ENCODE measurements at regions not wholly inside any gene's neighbourhood (a gene's known extent, or its start where the extent isn't known, plus 50 kb on each side); places are given as distances from the start of the nearest gene placed in this dataset.

- no peaks in the 10 kb centered on the region for H3K9me3 ChIP-seq (ENCODE audit: low read depth, low read length)
- no peak for TF ChIP-seq CTCF (IDR thresholded peaks at IDR 0.05; ENCODE audit: extremely low read depth, low read depth, low read length)
- no peaks in the 10 kb centered on the region for H3K4me1 ChIP-seq (ENCODE audit: insufficient read depth, low read length)
- no peak overlapping the region for H2AFZ ChIP-seq (ENCODE audit: low read length)
- no peaks in the 10 kb centered on the region for H3K79me2 ChIP-seq (ENCODE audit: insufficient read depth, low read length)
- no peak overlapping the region for H3K4me2 ChIP-seq (ENCODE audit: insufficient read depth, low read length)
- no peaks in the 10 kb centered on the region for H3K27me3 ChIP-seq (ENCODE audit: insufficient read depth, low read length)
- no peak overlapping the region for H3K27ac ChIP-seq (ENCODE audit: low read depth, low read length)
- no peak overlapping the region for H3K4me3 ChIP-seq (ENCODE audit: insufficient read depth, low read length)
- no peaks in the 10 kb centered on the region for H3K36me3 ChIP-seq (ENCODE audit: insufficient read depth, low read length)
- no peaks in the 10 kb centered on the region for H4K20me1 ChIP-seq (ENCODE audit: insufficient read depth, low read length)
- DNase-seq (ENCODE audit: insufficient read length, low spot score, missing footprints) = no peak
Observed at GRCh38 chr4:180960743-180961401, 1282.3 kb upstream of the TENM3 start.

- H3K79me2 ChIP-seq (ENCODE audit: insufficient read depth, low read length) = no peaks in the 10 kb centered on the region
- H3K4me3 ChIP-seq (ENCODE audit: insufficient read depth, low read length) = no peak overlapping the region
- no peak overlapping the region for H3K27ac ChIP-seq (ENCODE audit: low read depth, low read length)
- no peak overlapping the region for H3K4me2 ChIP-seq (ENCODE audit: insufficient read depth, low read length)
- H3K36me3 ChIP-seq (ENCODE audit: insufficient read depth, low read length) = no peaks in the 10 kb centered on the region
- DNase-seq (ENCODE audit: insufficient read length, low spot score, missing footprints) = no peak
- no peaks in the 10 kb centered on the region for H4K20me1 ChIP-seq (ENCODE audit: insufficient read depth, low read length)
- no peaks in the 10 kb centered on the region for H3K4me1 ChIP-seq (ENCODE audit: insufficient read depth, low read length)
- no peak for TF ChIP-seq CTCF (IDR thresholded peaks at IDR 0.05; ENCODE audit: extremely low read depth, low read depth, low read length)
- no peak overlapping the region for H2AFZ ChIP-seq (ENCODE audit: low read length)
- H3K27me3 ChIP-seq (ENCODE audit: insufficient read depth, low read length) = no peaks in the 10 kb centered on the region
- H3K9me3 ChIP-seq (ENCODE audit: low read depth, low read length) = no peaks in the 10 kb centered on the region
Observed at GRCh38 chr4:180962268-180962667, 1280.9 kb upstream of the TENM3 start.

- H3K27me3 ChIP-seq (ENCODE audit: insufficient read depth, low read length) = no peaks in the 10 kb centered on the region
- H2AFZ ChIP-seq (ENCODE audit: low read length) = no peak overlapping the region
- H3K4me3 ChIP-seq (ENCODE audit: insufficient read depth, low read length) = no peak overlapping the region
- no peaks in the 10 kb centered on the region for H3K36me3 ChIP-seq (ENCODE audit: insufficient read depth, low read length)
- H3K4me2 ChIP-seq (ENCODE audit: insufficient read depth, low read length) = no peak overlapping the region
- no peaks in the 10 kb centered on the region for H3K4me1 ChIP-seq (ENCODE audit: insufficient read depth, low read length)
- no peak for DNase-seq (ENCODE audit: insufficient read length, low spot score, missing footprints)
- H4K20me1 ChIP-seq (ENCODE audit: insufficient read depth, low read length) = no peaks in the 10 kb centered on the region
- no peaks in the 10 kb centered on the region for H3K9me3 ChIP-seq (ENCODE audit: low read depth, low read length)
- TF ChIP-seq CTCF (IDR thresholded peaks at IDR 0.05; ENCODE audit: extremely low read depth, low read depth, low read length) = no peak
- no peaks in the 10 kb centered on the region for H3K79me2 ChIP-seq (ENCODE audit: insufficient read depth, low read length)
- H3K27ac ChIP-seq (ENCODE audit: low read depth, low read length) = no peak overlapping the region
Observed at GRCh38 chr4:180966312-180966711, 1276.9 kb upstream of the TENM3 start.

- H3K4me1 ChIP-seq (ENCODE audit: insufficient read depth, low read length) = no peaks in the 10 kb centered on the region
- H3K4me3 ChIP-seq (ENCODE audit: insufficient read depth, low read length) = no peak overlapping the region
- no peaks in the 10 kb centered on the region for H3K79me2 ChIP-seq (ENCODE audit: insufficient read depth, low read length)
- no peak for DNase-seq (ENCODE audit: insufficient read length, low spot score, missing footprints)
- H3K36me3 ChIP-seq (ENCODE audit: insufficient read depth, low read length) = no peaks in the 10 kb centered on the region
- H4K20me1 ChIP-seq (ENCODE audit: insufficient read depth, low read length) = no peaks in the 10 kb centered on the region
- no peaks in the 10 kb centered on the region for H3K27me3 ChIP-seq (ENCODE audit: insufficient read depth, low read length)
- H3K27ac ChIP-seq (ENCODE audit: low read depth, low read length) = no peak overlapping the region
- H3K9me3 ChIP-seq (ENCODE audit: low read depth, low read length) = no peaks in the 10 kb centered on the region
- no peak overlapping the region for H3K4me2 ChIP-seq (ENCODE audit: insufficient read depth, low read length)
- TF ChIP-seq CTCF (IDR thresholded peaks at IDR 0.05; ENCODE audit: extremely low read depth, low read depth, low read length) = no peak
- no peak overlapping the region for H2AFZ ChIP-seq (ENCODE audit: low read length)
Observed at GRCh38 chr4:180967936-180968335, 1275.3 kb upstream of the TENM3 start.
